ENCODE measurements at regions not wholly inside any gene's neighbourhood (a gene's known extent, or its start where the extent isn't known, plus 50 kb on each side); places are given as distances from the start of the nearest gene placed in this dataset.

- H3K4me1 ChIP-seq (ENCODE audit: insufficient read depth, low read length) = no peaks in the 10 kb centered on the region
- H3K36me3 ChIP-seq (ENCODE audit: insufficient read depth, low read length) = no peaks in the 10 kb centered on the region
- H2AFZ ChIP-seq (ENCODE audit: low read depth, low read length) = no peak overlapping the region
- H3K9me3 ChIP-seq (ENCODE audit: low read length) = no peaks in the 10 kb centered on the region
- H3K4me3 ChIP-seq (ENCODE audit: low read length) = no peak overlapping the region
- no peaks in the 10 kb centered on the region for H3K27me3 ChIP-seq (ENCODE audit: insufficient read depth, low read length)
These were observed 305.9 kb upstream of the AMIGO2 start for GRCh38 chr12:47385653-47386052.

DNA sequence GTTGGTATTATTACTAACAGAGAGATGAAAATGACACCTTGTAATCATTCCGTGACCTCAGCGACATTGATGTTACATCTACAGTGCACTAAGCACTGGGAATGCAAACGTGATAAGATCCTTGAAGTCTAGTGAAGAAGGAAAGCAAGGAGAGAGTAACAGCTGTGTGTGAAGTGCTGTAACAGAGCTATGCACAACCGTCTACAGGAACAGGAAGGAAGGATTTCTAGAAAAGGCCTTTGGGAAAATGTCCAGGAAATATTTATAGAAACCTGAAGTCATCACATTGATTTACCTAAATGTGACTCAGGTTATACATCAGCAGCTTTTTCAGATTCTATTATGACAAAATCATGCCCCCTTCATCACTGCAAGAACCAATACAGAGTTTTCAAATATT, 304.2 kb upstream of the AMIGO2 start:
- no peak overlapping the region for H2AFZ ChIP-seq (ENCODE audit: low read depth, low read length)
- no peaks in the 10 kb centered on the region for H3K36me3 ChIP-seq (ENCODE audit: insufficient read depth, low read length)
- no peak overlapping the region for H3K4me3 ChIP-seq (ENCODE audit: low read length)
- no peaks in the 10 kb centered on the region for H3K4me1 ChIP-seq (ENCODE audit: insufficient read depth, low read length)
- no peaks in the 10 kb centered on the region for H3K9me3 ChIP-seq (ENCODE audit: low read length)
- no peaks in the 10 kb centered on the region for H3K27me3 ChIP-seq (ENCODE audit: insufficient read depth, low read length)

DNA sequence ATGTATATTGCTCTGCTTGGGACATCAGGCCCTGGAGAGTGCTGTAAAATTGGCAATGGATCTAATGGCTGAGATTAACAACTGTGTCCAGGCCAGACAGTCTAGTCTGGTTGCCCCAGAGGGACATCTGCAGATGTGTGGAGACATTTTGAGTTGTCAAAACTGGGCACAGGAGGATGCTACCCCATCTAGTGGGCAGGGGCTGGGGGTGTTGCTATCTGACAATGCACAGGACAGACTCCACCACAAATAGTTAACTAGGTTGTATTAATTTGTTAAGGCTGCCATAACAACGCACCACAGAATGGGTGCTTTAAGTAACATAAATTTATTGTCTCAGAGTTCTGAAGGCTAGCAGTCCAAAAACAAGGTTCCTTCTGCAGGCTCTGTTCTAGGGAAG, 302.5 kb upstream of the AMIGO2 start:
- H3K36me3 ChIP-seq (ENCODE audit: insufficient read depth, low read length) = no peaks in the 10 kb centered on the region
- no peaks in the 10 kb centered on the region for H3K4me1 ChIP-seq (ENCODE audit: insufficient read depth, low read length)
- H3K4me3 ChIP-seq (ENCODE audit: low read length) = no peak overlapping the region
- no peak overlapping the region for H2AFZ ChIP-seq (ENCODE audit: low read depth, low read length)
- H3K27me3 ChIP-seq (ENCODE audit: insufficient read depth, low read length) = no peaks in the 10 kb centered on the region
- no peaks in the 10 kb centered on the region for H3K9me3 ChIP-seq (ENCODE audit: low read length)

DNA sequence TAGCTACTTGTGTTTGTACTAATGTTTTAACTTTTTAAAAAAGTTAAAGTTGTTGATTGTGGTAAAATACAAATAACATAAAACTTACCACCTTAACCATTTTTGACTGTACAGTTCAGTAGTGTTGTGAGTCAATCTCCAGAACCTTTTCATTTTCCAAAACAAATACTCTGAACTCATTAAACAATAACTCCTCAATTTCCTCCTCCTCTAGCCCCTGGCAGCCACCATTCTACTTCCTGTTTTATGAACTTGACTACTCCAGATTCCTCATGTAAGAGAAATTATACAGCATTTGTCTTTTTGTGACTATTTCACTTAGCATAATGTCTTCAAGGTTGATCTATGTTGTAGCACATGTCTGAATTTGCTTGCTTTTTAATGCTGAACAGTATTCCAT, 299.1 kb upstream of the AMIGO2 start:
- H3K27me3 ChIP-seq (ENCODE audit: insufficient read depth, low read length) = no peaks in the 10 kb centered on the region
- no peaks in the 10 kb centered on the region for H3K4me1 ChIP-seq (ENCODE audit: insufficient read depth, low read length)
- H2AFZ ChIP-seq (ENCODE audit: low read depth, low read length) = no peak overlapping the region
- H3K36me3 ChIP-seq (ENCODE audit: insufficient read depth, low read length) = no peaks in the 10 kb centered on the region
- H3K9me3 ChIP-seq (ENCODE audit: low read length) = no peaks in the 10 kb centered on the region
- H3K4me3 ChIP-seq (ENCODE audit: low read length) = no peak overlapping the region

GRCh38 chr12:47378222-47378582, 298.4 kb upstream of the AMIGO2 start:
- no peaks in the 10 kb centered on the region for H3K9me3 ChIP-seq (ENCODE audit: low read length)
- H3K4me1 ChIP-seq (ENCODE audit: insufficient read depth, low read length) = no peaks in the 10 kb centered on the region
- H3K4me3 ChIP-seq (ENCODE audit: low read length) = no peak overlapping the region
- H3K36me3 ChIP-seq (ENCODE audit: insufficient read depth, low read length) = no peaks in the 10 kb centered on the region
- H2AFZ ChIP-seq (ENCODE audit: low read depth, low read length) = no peak overlapping the region
- H3K27me3 ChIP-seq (ENCODE audit: insufficient read depth, low read length) = no peaks in the 10 kb centered on the region

DNA sequence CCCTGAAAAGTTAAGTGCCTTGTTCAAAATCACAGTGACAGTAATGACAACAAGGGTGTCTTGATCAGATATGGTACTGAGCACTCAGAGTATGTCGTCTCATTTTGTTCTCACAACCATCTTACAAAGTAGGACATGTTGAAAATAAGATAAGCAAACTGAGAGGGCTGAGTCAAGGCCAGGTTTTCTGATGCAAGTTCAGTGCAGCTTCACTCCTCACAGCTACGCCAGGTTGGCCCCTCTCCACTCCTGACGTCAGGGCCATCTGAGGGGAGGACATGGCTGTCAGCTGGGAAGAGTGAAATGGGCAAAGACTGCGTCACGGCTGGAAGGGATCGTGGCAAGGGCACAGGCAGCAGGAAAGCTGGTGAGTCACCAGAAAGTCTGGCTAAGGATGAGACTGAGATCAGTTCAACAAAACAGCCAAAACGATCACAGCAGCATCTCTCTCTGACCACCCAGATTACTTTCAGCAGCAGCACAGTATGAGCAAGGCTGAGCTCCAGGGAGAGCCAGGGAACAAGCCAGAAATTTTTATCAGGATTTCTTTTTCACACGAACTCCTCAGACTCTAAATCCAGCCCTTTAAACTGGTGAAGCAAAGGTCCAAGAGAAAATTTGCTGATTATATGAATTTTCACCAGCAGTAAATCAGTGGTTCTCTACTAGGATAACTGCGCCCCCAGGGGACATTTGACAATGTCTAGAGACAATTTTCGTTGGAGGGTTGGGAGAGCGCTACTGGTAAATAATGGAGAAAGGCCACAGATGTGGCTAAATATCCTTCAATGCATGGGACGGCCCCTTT, 297.9 kb upstream of the AMIGO2 start:
- Histone ChIP-seq H3K36me3 (ENCODE audit: insufficient read depth, low read length) (no peaks in the 10 kb centered on the region), H2AFZ (ENCODE audit: low read depth, low read length) (no peak overlapping the region), H3K4me1 (ENCODE audit: insufficient read depth, low read length) (no peaks in the 10 kb centered on the region), H3K9me3 (ENCODE audit: low read length) (no peaks in the 10 kb centered on the region), H3K4me3 (ENCODE audit: low read length) (no peak overlapping the region), H3K27me3 (ENCODE audit: insufficient read depth, low read length) (no peaks in the 10 kb centered on the region)

GRCh38 chr12:47376927-47377326, 297.2 kb upstream of the AMIGO2 start:
- H3K9me3 ChIP-seq (ENCODE audit: low read length) = no peaks in the 10 kb centered on the region

DNA sequence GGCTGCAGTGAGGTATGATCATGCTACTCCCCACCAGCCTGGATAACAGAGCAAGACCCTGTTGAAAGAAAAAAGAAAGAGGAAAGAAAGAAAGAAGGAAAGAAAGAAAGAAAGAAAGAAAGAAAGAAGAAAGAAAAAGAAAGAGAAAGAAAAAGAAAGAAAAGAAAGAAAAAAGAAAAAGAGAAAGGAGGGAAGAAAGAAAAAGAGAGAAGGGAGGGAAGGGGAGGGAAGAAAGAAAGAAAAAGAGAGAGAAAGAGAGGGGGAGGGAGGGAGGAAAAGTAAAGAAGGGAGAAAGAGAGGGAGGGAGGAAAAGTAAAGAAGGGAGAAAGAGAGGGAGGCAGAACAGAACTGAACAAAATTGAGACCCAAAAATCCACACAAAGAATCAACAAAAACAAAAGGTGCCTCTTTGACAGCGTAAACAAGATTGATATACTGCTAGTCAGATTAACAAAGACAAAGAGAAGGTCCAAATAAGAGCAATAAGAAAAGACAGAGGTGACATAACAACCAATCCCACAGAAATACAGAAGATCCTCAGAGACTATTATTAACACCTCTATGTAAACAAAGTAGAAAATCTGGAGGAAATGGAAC, 293.9 kb upstream of the AMIGO2 start:
- Histone ChIP-seq H3K9me3 (ENCODE audit: low read length) (no peaks in the 10 kb centered on the region), H3K27me3 (ENCODE audit: insufficient read depth, low read length) (no peaks in the 10 kb centered on the region), H3K36me3 (ENCODE audit: insufficient read depth, low read length) (no peaks in the 10 kb centered on the region), H3K4me3 (ENCODE audit: low read length) (no peak overlapping the region), H2AFZ (ENCODE audit: low read depth, low read length) (no peak overlapping the region), H3K4me1 (ENCODE audit: insufficient read depth, low read length) (no peaks in the 10 kb centered on the region)

More at GRCh38 chr12:47376927-47377326, 297.2 kb upstream of the AMIGO2 start:
- Histone ChIP-seq H3K4me3 (ENCODE audit: low read length) (no peak overlapping the region), H3K27me3 (ENCODE audit: insufficient read depth, low read length) (no peaks in the 10 kb centered on the region), H3K36me3 (ENCODE audit: insufficient read depth, low read length) (no peaks in the 10 kb centered on the region), H3K4me1 (ENCODE audit: insufficient read depth, low read length) (no peaks in the 10 kb centered on the region), H2AFZ (ENCODE audit: low read depth, low read length) (no peak overlapping the region)

DNA sequence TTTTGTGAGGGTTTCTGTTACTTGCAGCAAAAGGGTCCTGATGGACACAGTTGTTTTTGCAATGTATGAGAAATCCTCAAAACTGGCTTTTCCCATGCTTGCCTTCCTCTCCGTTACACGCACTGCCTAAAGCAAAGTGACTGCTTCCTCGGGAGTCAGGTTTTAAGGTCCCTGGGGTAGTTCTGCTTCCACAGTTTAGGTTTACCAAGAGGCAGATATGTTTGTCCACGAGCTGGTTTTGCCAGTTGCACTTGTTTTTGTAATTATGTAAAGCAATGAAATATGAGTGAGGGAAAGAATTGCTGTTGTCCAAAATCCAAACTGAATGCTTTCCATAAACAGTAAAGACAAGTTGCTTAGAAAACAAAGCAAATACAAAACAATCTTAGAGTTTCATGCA, 290.7 kb upstream of the AMIGO2 start:
- Histone ChIP-seq H2AFZ (ENCODE audit: low read depth, low read length) (no peak overlapping the region), H3K4me3 (ENCODE audit: low read length) (no peak overlapping the region), H3K27me3 (ENCODE audit: insufficient read depth, low read length) (no peaks in the 10 kb centered on the region), H3K9me3 (ENCODE audit: low read length) (no peaks in the 10 kb centered on the region), H3K36me3 (ENCODE audit: insufficient read depth, low read length) (no peaks in the 10 kb centered on the region), H3K4me1 (ENCODE audit: insufficient read depth, low read length) (no peaks in the 10 kb centered on the region)

DNA sequence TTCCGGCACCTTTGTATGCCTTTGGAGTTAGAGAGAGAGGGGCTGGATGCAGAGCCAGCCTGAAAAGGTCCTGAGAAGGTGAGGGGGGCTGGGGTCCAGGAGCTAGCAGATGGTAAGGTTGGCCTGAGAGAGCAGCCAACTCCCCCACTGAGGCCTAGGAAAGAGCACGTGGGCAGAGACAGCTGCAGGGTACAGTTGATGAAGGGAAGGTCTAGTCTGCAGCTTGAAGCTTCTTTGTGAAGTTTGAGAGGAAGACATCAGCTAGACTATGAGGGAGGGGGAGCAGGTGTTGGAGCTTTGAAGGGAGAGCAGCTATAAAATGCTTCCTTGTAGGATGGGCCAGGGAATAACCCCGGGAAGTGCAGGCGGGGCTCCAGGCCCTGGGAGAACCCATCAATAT, 289.3 kb upstream of the AMIGO2 start:
- Histone ChIP-seq H3K4me3 (ENCODE audit: low read length) (no peak overlapping the region), H3K27me3 (ENCODE audit: insufficient read depth, low read length) (no peaks in the 10 kb centered on the region), H2AFZ (ENCODE audit: low read depth, low read length) (no peak overlapping the region), H3K36me3 (ENCODE audit: insufficient read depth, low read length) (no peaks in the 10 kb centered on the region), H3K9me3 (ENCODE audit: low read length) (no peaks in the 10 kb centered on the region), H3K4me1 (ENCODE audit: insufficient read depth, low read length) (no peaks in the 10 kb centered on the region)

- no peaks in the 10 kb centered on the region for H3K4me1 ChIP-seq (ENCODE audit: insufficient read depth, low read length)
- no peak overlapping the region for H2AFZ ChIP-seq (ENCODE audit: low read depth, low read length)
- H3K4me3 ChIP-seq (ENCODE audit: low read length) = no peak overlapping the region
- no peaks in the 10 kb centered on the region for H3K27me3 ChIP-seq (ENCODE audit: insufficient read depth, low read length)
- no peaks in the 10 kb centered on the region for H3K9me3 ChIP-seq (ENCODE audit: low read length)
- H3K36me3 ChIP-seq (ENCODE audit: insufficient read depth, low read length) = no peaks in the 10 kb centered on the region
These were observed 288.3 kb upstream of the AMIGO2 start for GRCh38 chr12:47367912-47368537.

- H3K4me3 ChIP-seq (ENCODE audit: low read length) = no peak overlapping the region
- no peaks in the 10 kb centered on the region for H3K36me3 ChIP-seq (ENCODE audit: insufficient read depth, low read length)
- no peaks in the 10 kb centered on the region for H3K9me3 ChIP-seq (ENCODE audit: low read length)
- no peak overlapping the region for H2AFZ ChIP-seq (ENCODE audit: low read depth, low read length)
- H3K27me3 ChIP-seq (ENCODE audit: insufficient read depth, low read length) = no peaks in the 10 kb centered on the region
- no peaks in the 10 kb centered on the region for H3K4me1 ChIP-seq (ENCODE audit: insufficient read depth, low read length)
These were observed 286.8 kb upstream of the AMIGO2 start for GRCh38 chr12:47366579-47366978.

DNA sequence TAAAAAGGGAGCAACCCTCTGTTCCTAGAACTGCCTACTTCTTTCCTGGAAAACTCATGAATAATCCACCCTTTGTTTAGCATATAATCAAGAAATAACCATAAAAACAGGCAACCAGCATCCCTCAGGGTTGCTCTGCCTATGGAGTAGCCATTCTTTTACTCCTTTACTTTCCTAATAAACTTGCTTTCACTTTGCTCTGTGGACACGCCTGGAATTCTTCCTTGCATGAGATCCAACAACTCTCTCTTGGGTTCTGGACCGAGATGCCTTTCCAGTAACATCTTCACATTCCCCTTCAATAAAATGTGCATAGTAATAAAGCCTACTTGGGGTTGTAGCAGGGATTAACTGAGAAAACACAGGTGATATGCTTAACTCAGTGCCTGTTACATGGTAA, 286.4 kb upstream of the AMIGO2 start:
- no peak overlapping the region for H3K4me3 ChIP-seq (ENCODE audit: low read length)
- H3K36me3 ChIP-seq (ENCODE audit: insufficient read depth, low read length) = no peaks in the 10 kb centered on the region
- peak overlapping the region; percentile 19 for H2AFZ ChIP-seq (ENCODE audit: low read depth, low read length)
- no peaks in the 10 kb centered on the region for H3K27me3 ChIP-seq (ENCODE audit: insufficient read depth, low read length)
- H3K4me1 ChIP-seq (ENCODE audit: insufficient read depth, low read length) = no peaks in the 10 kb centered on the region
- no peaks in the 10 kb centered on the region for H3K9me3 ChIP-seq (ENCODE audit: low read length)
